22Rv1 (cell line): ENCODE measurements at regions not wholly inside any gene's neighbourhood (a gene's known extent, or its start where the extent isn't known, plus 50 kb on each side); places are given as distances from the start of the nearest gene placed in this dataset.
"Not testable (repeated sequence)": the region's sequence is repeated elsewhere in the genome, so short reads cannot be mapped to it uniquely, and the experiment has no call there.

Experiments used
- H3K27ac ChIP-seq: fragments of 450-650 bp; 2 replicates; pipeline ENCODE4 v1.5.1; 2017
- CTCF ChIP-seq: fragments of 450-650 bp; IDR thresholded peaks from 2 replicates; pipeline ENCODE4 v1.5.1; 2017; ENCODE audit warnings: mild to moderate bottlenecking
- ZFX ChIP-seq: fragments of 450-650 bp; IDR thresholded peaks from 2 replicates; pipeline ENCODE4 v1.6.1; 2017; ENCODE audit warnings: antibody characterized with exemption, borderline replicate concordance

DNA sequence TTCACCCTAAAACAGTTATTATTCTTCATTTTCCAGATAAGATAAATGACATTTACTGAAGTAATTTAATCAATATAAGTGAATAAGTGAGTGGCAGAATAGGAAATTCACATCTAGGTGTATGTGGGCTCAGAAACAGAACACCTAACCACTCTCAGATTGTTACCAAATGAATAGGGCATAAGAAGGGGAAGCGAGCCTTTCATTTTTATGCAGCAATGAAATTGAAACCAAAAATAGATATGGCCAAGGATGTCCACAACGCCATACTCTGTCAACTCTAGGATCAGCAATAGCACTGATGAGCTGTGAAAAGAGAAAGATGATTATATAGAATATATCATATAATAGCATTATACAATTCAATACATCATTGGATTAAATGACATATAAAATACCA, 398.1 kb upstream of the API5 start:
- TF ChIP-seq CTCF (no peak), ZFX (no peak)
- H3K27ac ChIP-seq: no peak overlapping the region

GRCh38 chr11:42923651-42924050, 388.1 kb upstream of the API5 start:
- TF ChIP-seq CTCF: no peak
- no peak for TF ChIP-seq ZFX

GRCh38 chr11:42925916-42926315, 385.9 kb upstream of the API5 start:
- no peak for TF ChIP-seq CTCF
- no peak for TF ChIP-seq ZFX
- H3K27ac ChIP-seq: no peak overlapping the region

More at GRCh38 chr11:42923651-42924050, 388.1 kb upstream of the API5 start:
- no peak overlapping the region for H3K27ac ChIP-seq

- TF ChIP-seq CTCF: no peak
- TF ChIP-seq ZFX: no peak
- H3K27ac ChIP-seq: no peak overlapping the region
Measured at GRCh38 chr11:42947405-42947804, 364.4 kb upstream of the API5 start.

GRCh38 chr11:42949738-42950376, 361.9 kb upstream of the API5 start:
- not testable (repeated sequence) for H3K27ac ChIP-seq

GRCh38 chr11:42951266-42951665, 360.5 kb upstream of the API5 start:
- TF ChIP-seq CTCF (no peak), ZFX (no peak)
- no peak overlapping the region for H3K27ac ChIP-seq

DNA sequence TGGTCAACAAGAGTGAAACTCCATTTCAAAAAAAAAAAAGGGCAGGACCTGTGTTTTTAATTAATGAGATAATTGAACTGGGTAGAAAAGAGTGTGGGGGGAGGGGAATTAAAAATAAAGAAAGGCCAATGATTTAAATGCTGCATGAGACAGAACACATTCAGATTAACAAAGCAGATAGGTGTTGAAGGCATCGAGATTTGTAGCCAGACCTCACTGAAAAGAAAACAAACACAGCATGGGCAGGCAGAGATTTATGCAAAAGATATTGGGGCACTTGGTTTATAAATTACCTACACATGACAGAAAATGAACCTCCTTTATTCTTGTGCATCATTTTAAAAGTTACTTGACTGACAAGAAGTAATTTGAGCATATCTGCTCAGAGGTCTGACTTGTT, 354.0 kb upstream of the API5 start:
- TF ChIP-seq ZFX (no peak), CTCF (no peak)
- no peak overlapping the region for H3K27ac ChIP-seq

DNA sequence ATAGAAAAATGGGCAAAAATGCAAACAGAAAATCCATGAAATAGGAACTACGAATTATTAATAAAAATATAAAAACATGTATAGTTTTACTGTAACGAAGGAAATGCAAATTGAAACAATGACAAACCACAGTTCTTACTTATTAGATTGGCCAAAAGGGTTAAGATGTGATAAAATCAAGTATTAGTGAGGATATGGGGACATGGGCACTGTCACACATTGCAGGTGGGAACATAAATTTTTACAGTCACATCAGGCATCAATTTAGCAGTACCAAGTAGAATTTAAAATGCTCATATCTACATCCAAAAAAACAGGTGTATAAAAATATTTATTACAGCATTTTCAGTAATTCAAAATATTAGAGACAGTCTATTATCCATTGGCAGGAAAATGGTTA, 353.2 kb upstream of the API5 start:
- TF ChIP-seq ZFX (no peak), CTCF (no peak)
- no peak overlapping the region for H3K27ac ChIP-seq
